ENCODE measurements at regions not wholly inside any gene's neighbourhood (a gene's known extent, or its start where the extent isn't known, plus 50 kb on each side); places are given as distances from the start of the nearest gene placed in this dataset.

DNA sequence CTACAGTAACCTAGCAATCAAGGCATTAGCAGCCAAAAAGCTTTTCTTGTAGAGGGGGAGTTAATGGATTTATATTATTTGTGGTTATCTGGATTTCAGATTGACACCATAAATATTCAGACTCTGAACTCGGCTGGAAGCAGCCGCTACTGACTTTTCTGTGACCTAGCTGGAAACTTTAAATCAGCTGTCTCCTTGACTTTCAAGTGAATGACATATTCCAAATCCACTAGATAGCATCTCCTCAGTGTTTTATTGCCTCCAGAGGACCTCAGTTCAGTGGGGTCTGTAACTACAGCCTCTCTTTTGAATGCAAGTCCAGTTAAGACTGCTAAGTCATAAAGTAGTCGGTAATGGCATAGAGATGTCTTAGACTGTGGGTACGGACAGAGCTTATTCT lies 448.5 kb downstream of the NUF2 start:
- TF ChIP-seq, protein P1, sequence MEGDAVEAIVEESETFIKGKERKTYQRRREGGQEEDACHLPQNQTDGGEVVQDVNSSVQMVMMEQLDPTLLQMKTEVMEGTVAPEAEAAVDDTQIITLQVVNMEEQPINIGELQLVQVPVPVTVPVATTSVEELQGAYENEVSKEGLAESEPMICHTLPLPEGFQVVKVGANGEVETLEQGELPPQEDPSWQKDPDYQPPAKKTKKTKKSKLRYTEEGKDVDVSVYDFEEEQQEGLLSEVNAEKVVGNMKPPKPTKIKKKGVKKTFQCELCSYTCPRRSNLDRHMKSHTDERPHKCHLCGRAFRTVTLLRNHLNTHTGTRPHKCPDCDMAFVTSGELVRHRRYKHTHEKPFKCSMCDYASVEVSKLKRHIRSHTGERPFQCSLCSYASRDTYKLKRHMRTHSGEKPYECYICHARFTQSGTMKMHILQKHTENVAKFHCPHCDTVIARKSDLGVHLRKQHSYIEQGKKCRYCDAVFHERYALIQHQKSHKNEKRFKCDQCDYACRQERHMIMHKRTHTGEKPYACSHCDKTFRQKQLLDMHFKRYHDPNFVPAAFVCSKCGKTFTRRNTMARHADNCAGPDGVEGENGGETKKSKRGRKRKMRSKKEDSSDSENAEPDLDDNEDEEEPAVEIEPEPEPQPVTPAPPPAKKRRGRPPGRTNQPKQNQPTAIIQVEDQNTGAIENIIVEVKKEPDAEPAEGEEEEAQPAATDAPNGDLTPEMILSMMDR (IDR thresholded peaks at IDR 0.05) = no peak
- TF ChIP-seq POLR2A (IDR thresholded peaks at IDR 0.05) = no peak

Data from heart left ventricle (tissue), 13 donors.